GM12878 (cell line): ENCODE measurements at regions not wholly inside any gene's neighbourhood (a gene's known extent, or its start where the extent isn't known, plus 50 kb on each side); places are given as distances from the start of the nearest gene placed in this dataset.

Experiments
- ATAC-seq: fragments of 200-7000 bp; cut with Tn5 transposase; 3 replicates; pipeline ENCODE4 v1.9.1; 2020; ENCODE audit warnings: mild to moderate bottlenecking, moderate library complexity
- BruUV-seq: library from RNA; stranded (reverse); fragments of 400-500 nt; replicated peaks from 2 replicates; lab custom pipeline; 2021; lab: Mats Ljungman, UMichigan
- CTCF ChIA-PET: fragments of 300-600 bp; sonication (Branson Sonifier 250); formaldehyde crosslinking; extraction: SDS; loops from one replicate; lab custom pipeline; 2021; ENCODE audit warnings: inconsistent platforms; lab: Yijun Ruan, JAX
- POLR2A ChIA-PET: fragments of 350-600 bp; formaldehyde crosslinking; extraction: SDS; loops from one replicate; lab custom pipeline; 2021; ENCODE audit warnings: inconsistent platforms; lab: Charles Lee
- RAD21 ChIA-PET: fragments of 300-600 bp; sonication (Branson Sonifier 250); formaldehyde crosslinking; loops from one replicate; lab custom pipeline; 2023; ENCODE audit warnings: antibody characterized with exemption; ENCODE audit not compliant: unreplicated experiment; lab: Charles Lee
- SMC1A ChIA-PET: fragments of 300-600 bp; sonication (Branson Sonifier 250); formaldehyde crosslinking; loops from one replicate; lab custom pipeline; 2023; ENCODE audit not compliant: unreplicated experiment, uncharacterized antibody; lab: Charles Lee
- DNase-seq: peaks from one replicate; pipeline ENCODE4 v3.0.0-alpha.2; 2011; ENCODE audit warnings: low read depth, low spot score
- FAIRE-seq: peaks from 3 replicates; lab custom pipeline; 2011; peaks lifted over from hg19 to GRCh38; lab: Jason Lieb, UNC
- H2AFZ ChIP-seq: 2 replicates; pipeline ENCODE4 v1.6.0; 2011; ENCODE audit warnings: low read depth, low read length, control low read depth; ENCODE audit not compliant: control insufficient read depth
- H3K27ac ChIP-seq: 2 replicates; pipeline ENCODE4 v1.5.1; 2011; ENCODE audit warnings: control low read depth; ENCODE audit not compliant: control insufficient read depth, insufficient read depth
- H3K27me3 ChIP-seq, 2 experiments: replicated peaks in 1 of 2; 2 replicates each; pipeline versions ENCODE4 v1.6.0 to v1.6.1; 2011; ENCODE audit warnings: low read length in 1 of 2; ENCODE audit not compliant: control insufficient read depth in 2 of 2, insufficient read depth in 2 of 2
- H3K36me3 ChIP-seq, 2 experiments: 2 replicates each; pipeline ENCODE4 v1.5.1; 2011; ENCODE audit warnings: low read length in 1 of 2; ENCODE audit not compliant: control insufficient read depth in 2 of 2, insufficient read depth in 2 of 2
- H3K4me1 ChIP-seq: 2 replicates; pipeline ENCODE4 v1.6.1; 2011; ENCODE audit warnings: mild to moderate bottlenecking, low read length, moderate library complexity, mixed read lengths; ENCODE audit not compliant: control insufficient read depth, insufficient read depth
- H3K4me2 ChIP-seq: 2 replicates; pipeline ENCODE4 v1.6.0; 2011; ENCODE audit warnings: control low read depth; ENCODE audit not compliant: control insufficient read depth, insufficient read depth
- H3K4me3 ChIP-seq: fragments of 200-600 bp; sonication (generic); 2 replicates; pipeline ENCODE4 v1.5.1; 2016
- H3K79me2 ChIP-seq: 2 replicates; pipeline ENCODE4 v1.6.0; 2011; ENCODE audit warnings: low read length; ENCODE audit not compliant: control insufficient read depth, insufficient read depth
- H3K9ac ChIP-seq: 2 replicates; pipeline ENCODE4 v1.8.0; 2011; ENCODE audit warnings: low read length, control low read depth, mixed read lengths; ENCODE audit not compliant: control insufficient read depth, insufficient read depth
- H3K9me3 ChIP-seq: replicated peaks from 3 replicates; pipeline ENCODE4 v1.5.1; 2011; ENCODE audit warnings: mild to moderate bottlenecking, low read length; ENCODE audit not compliant: control insufficient read depth, insufficient read depth
- H4K20me1 ChIP-seq: 2 replicates; pipeline ENCODE4 v1.6.0; 2011; ENCODE audit not compliant: control insufficient read depth, insufficient read depth
- CHD4 ChIP-seq: fragments of 200-600 bp; sonication (generic); IDR thresholded peaks from 2 replicates; pipeline ENCODE4 v1.6.1; 2016; ENCODE audit warnings: mild to moderate bottlenecking
- POU2F2 ChIP-seq: IDR thresholded peaks from 3 replicates; pipeline ENCODE4 v1.6.1; 2011; ENCODE audit warnings: low read depth, mild to moderate bottlenecking, low read length, borderline replicate concordance
- USF1 ChIP-seq: IDR thresholded peaks from 2 replicates; pipeline ENCODE4 v1.6.1; 2011; ENCODE audit warnings: borderline replicate concordance, low read depth, mild to moderate bottlenecking, moderate library complexity, mixed read lengths, low read length; ENCODE audit not compliant: insufficient read depth; ENCODE audit errors: extremely low read length
- WRNIP1 ChIP-seq: IDR thresholded peaks from 2 replicates; pipeline ENCODE4 v1.6.1; 2011; ENCODE audit warnings: low read depth, low read length, improper control_type of control experiment, borderline replicate concordance
- ZNF207 ChIP-seq: fragments of 450-650 bp; IDR thresholded peaks from 2 replicates; pipeline ENCODE4 v1.6.1; 2014; ENCODE audit warnings: antibody characterized with exemption, mild to moderate bottlenecking, borderline replicate concordance
- WGBS: methylation state at CpG from one replicate; pipeline ENCODE4 v1.1.6; 2016; ENCODE audit warnings: low lambda C conversion rate; ENCODE audit not compliant: insufficient replicate concordance, insufficient coverage; ENCODE audit errors: missing lambda C conversion rate; 5-methylcytosine and 5-hydroxymethylcytosine counted together
- in situ Hi-C: fragments of 300-500 bp; cut with MboI; formaldehyde crosslinking; loops from 9 replicates; pipeline ENCODE4 v1.14.3; 2018; ENCODE audit warnings: mixed read lengths
- intact Hi-C: fragments of 100-400 bp; cut with micrococcal nuclease; formaldehyde crosslinking; loops from one replicate; pipeline ENCODE4 v1.14.2; 2022; ENCODE audit not compliant: unreplicated experiment

- Histone ChIP-seq H3K36me3 (no peaks in the 10 kb centered on the region), H3K9me3 (no peaks in the 10 kb centered on the region), H3K27me3 (no peaks in the 10 kb centered on the region), H3K4me3 (no peak overlapping the region), H3K4me1 (no peaks in the 10 kb centered on the region), H3K9ac (no peak overlapping the region), H3K4me2 (no peak overlapping the region), H2AFZ (no peak overlapping the region), H3K27ac (no peak overlapping the region), H3K79me2 (no peaks in the 10 kb centered on the region), H4K20me1 (no peaks in the 10 kb centered on the region)
- POLR2A ChIA-PET: no interaction called here
- CTCF ChIA-PET: interaction anchor here (0.6 kb wide), 1 partner anchor 902 kb away, joined by 4 read pairs; no protein-coding TSS in a partner anchor
- RAD21 ChIA-PET: no interaction called here
- ATAC-seq: no peak
- intact Hi-C loops (no loop called here), in situ Hi-C loops (no loop called here)
- no TSS peak for BruUV-seq
- TF ChIP-seq ZNF207: no peak
- no peak for TF ChIP-seq WRNIP1
- no peak for TF ChIP-seq USF1
- TF ChIP-seq POU2F2: no peak
- TF ChIP-seq CHD4: no peak
- DNase-seq: no peak
- no peak for FAIRE-seq
- SMC1A ChIA-PET: no interaction called here
- 10% methylated on average over 9 of the region's 9 CpGs for WGBS
Measured at GRCh38 chr12:20174528-20175175, 193.7 kb upstream of the PDE3A start.
